Fibroblast of lung (primary cell): ENCODE measurements at regions not wholly inside any gene's neighbourhood (a gene's known extent, or its start where the extent isn't known, plus 50 kb on each side); places are given as distances from the start of the nearest gene placed in this dataset.

ENCODE experiments used
- DNase-seq, 2 donors: peaks; one replicate each; pipeline versions ENCODE4 v3.0.0 to v3.0.0-alpha.2; 2010; ENCODE audit warnings: low read depth in 2 of 2
- H2AFZ ChIP-seq: 2 replicates; pipeline ENCODE4 v1.5.1; 2012; ENCODE audit warnings: low read length, control low read depth, inconsistent platforms
- H3K27ac ChIP-seq: 2 replicates; pipeline ENCODE4 v1.5.1; 2011; ENCODE audit warnings: low read length, control low read depth; ENCODE audit not compliant: insufficient read depth
- H3K27me3 ChIP-seq: 2 replicates; pipeline ENCODE4 v1.5.1; 2011; ENCODE audit warnings: mild to moderate bottlenecking, low read length; ENCODE audit not compliant: control insufficient read depth, insufficient read depth
- H3K36me3 ChIP-seq: 2 replicates; pipeline ENCODE4 v1.5.1; 2011; ENCODE audit warnings: low read length; ENCODE audit not compliant: control insufficient read depth, insufficient read depth
- H3K4me1 ChIP-seq: 2 replicates; pipeline ENCODE4 v1.5.1; 2011; ENCODE audit warnings: low read length; ENCODE audit not compliant: control insufficient read depth, insufficient read depth; ENCODE audit errors: extremely low read depth
- H3K4me2 ChIP-seq: 2 replicates; pipeline ENCODE4 v1.5.1; 2011; ENCODE audit warnings: low read length, control low read depth; ENCODE audit not compliant: insufficient read depth; ENCODE audit errors: extremely low read depth
- H3K4me3 ChIP-seq, 4 experiments: fragments of 200-600 bp in 1 of 4; sonication (generic) in 1 of 4; replicated peaks in 1 of 4; 2 replicates each; pipeline ENCODE4 v1.5.1; 2011 to 2016; ENCODE audit warnings: low read length in 4 of 4, low read depth in 3 of 4, mild to moderate bottlenecking in 3 of 4, control low read depth in 2 of 4, inconsistent platforms in 1 of 4, mixed read lengths in 1 of 4; ENCODE audit not compliant: insufficient read depth in 1 of 4; ENCODE audit errors: control extremely low read depth in 1 of 4
- H3K79me2 ChIP-seq: 2 replicates; pipeline ENCODE4 v1.5.1; 2012; ENCODE audit warnings: mild to moderate bottlenecking, low read length, inconsistent platforms; ENCODE audit not compliant: control insufficient read depth, insufficient read depth
- H3K9ac ChIP-seq: 2 replicates; pipeline ENCODE4 v1.5.1; 2011; ENCODE audit warnings: mild to moderate bottlenecking, low read length, control low read depth; ENCODE audit not compliant: insufficient read depth
- H3K9me3 ChIP-seq: 2 replicates; pipeline ENCODE4 v1.5.1; 2012; ENCODE audit warnings: low read depth, low read length; ENCODE audit not compliant: control insufficient read depth, insufficient read depth
- H4K20me1 ChIP-seq: 2 replicates; pipeline ENCODE4 v1.5.1; 2011; ENCODE audit warnings: low read length; ENCODE audit not compliant: control insufficient read depth, insufficient read depth; ENCODE audit errors: extremely low read depth
- CTCF ChIP-seq, 2 donors: IDR thresholded peaks in 1 of 2; conservative IDR thresholded peaks in 1 of 2; 1 replicate in 1 of 2; 2 replicates in 1 of 2; pipeline ENCODE4 v1.5.1; 2011 to 2012; ENCODE audit warnings: low read length in 2 of 2, control low read depth in 1 of 2, inconsistent platforms in 1 of 2, low read depth in 1 of 2, mild to moderate bottlenecking in 1 of 2
- EZH2 ChIP-seq: IDR thresholded peaks from 2 replicates; pipeline ENCODE4 v1.5.1; 2012; ENCODE audit warnings: low read length, control low read depth, mild to moderate bottlenecking; ENCODE audit errors: missing control alignments

DNA sequence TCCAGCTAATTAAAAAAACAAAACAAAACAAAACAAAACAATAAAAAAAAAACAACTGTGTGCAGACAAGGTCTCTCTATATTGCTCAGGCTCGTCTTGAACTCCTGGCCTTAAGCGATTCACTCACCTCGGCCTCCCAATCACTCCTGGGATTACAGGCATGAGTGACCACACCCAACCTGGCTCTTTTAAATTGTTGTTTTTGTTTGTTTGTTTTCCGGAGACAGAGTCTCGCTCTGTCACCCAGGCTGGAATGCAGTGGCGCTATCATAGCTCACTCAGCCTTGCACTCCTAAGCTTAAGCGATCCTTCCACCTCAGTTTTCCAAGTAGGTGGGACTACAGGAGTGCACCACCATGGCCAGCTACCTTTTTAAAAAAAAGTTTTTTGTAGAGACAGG lies 201.6 kb downstream of the EN1 start:
- no peak overlapping the region for H3K9ac ChIP-seq
- no peaks in the 10 kb centered on the region for H3K79me2 ChIP-seq
- no peaks in the 10 kb centered on the region for H3K9me3 ChIP-seq
- no peaks in the 10 kb centered on the region for H4K20me1 ChIP-seq
- H2AFZ ChIP-seq = no peak overlapping the region
- no peaks in the 10 kb centered on the region for H3K36me3 ChIP-seq
- H3K27me3 ChIP-seq = no peaks in the 10 kb centered on the region
- no peaks in the 10 kb centered on the region for H3K4me1 ChIP-seq
- no peak overlapping the region for H3K27ac ChIP-seq
- no peak overlapping the region for H3K4me3 ChIP-seq
- no peak overlapping the region for H3K4me2 ChIP-seq
- TF ChIP-seq CTCF (conservative IDR thresholded peaks at IDR 0.05 in 1 of 2, IDR thresholded peaks at IDR 0.05 in 1 of 2; ENCODE audit: low read depth in 1 of 2, low read length in 2 of 2) (no peak), EZH2 (no peak)
- DNase-seq = no peak

GRCh38 chr2:118644190-118644589 lies 203.3 kb downstream of the EN1 start:
- Histone ChIP-seq H3K27me3 (no peaks in the 10 kb centered on the region), H2AFZ (no peak overlapping the region), H3K4me3 (no peak overlapping the region), H3K36me3 (no peaks in the 10 kb centered on the region), H3K9ac (no peak overlapping the region), H3K79me2 (no peaks in the 10 kb centered on the region), H3K4me1 (no peaks in the 10 kb centered on the region), H3K4me2 (no peak overlapping the region), H3K27ac (no peak overlapping the region), H3K9me3 (no peaks in the 10 kb centered on the region), H4K20me1 (no peaks in the 10 kb centered on the region)
- no peak for TF ChIP-seq CTCF (conservative IDR thresholded peaks at IDR 0.05 in 1 of 2, IDR thresholded peaks at IDR 0.05 in 1 of 2; ENCODE audit: low read depth in 1 of 2, low read length in 2 of 2)
- no peak for TF ChIP-seq EZH2
- no peak for DNase-seq

DNA sequence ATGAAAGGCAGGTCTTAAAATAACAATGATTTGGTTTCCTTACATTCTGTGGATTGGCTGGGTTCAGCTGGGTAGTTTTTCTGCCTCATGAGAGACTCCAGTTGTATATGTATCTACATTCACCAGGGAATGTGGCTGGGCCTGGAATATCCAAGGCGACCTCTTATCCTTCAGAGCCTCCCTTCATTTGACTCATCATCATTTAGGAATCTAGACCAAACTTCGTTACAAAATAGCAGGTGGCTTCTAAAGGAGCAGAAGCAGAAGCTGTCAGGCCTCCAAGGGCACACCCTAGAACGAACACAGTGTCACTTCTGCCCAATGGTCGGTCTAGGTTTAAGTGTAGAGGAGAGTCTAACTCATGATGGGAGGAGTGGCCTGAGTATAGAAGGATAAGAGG lies 204.2 kb downstream of the EN1 start:
- Histone ChIP-seq H4K20me1 (no peaks in the 10 kb centered on the region), H3K79me2 (no peaks in the 10 kb centered on the region), H3K4me1 (no peaks in the 10 kb centered on the region), H3K9ac (no peak overlapping the region), H2AFZ (no peak overlapping the region), H3K27ac (no peak overlapping the region), H3K27me3 (no peaks in the 10 kb centered on the region), H3K36me3 (no peaks in the 10 kb centered on the region), H3K4me2 (no peak overlapping the region), H3K9me3 (no peaks in the 10 kb centered on the region), H3K4me3 (no peak overlapping the region)
- TF ChIP-seq EZH2 (no peak), CTCF (conservative IDR thresholded peaks at IDR 0.05 in 1 of 2, IDR thresholded peaks at IDR 0.05 in 1 of 2; ENCODE audit: low read depth in 1 of 2, low read length in 2 of 2) (no peak)
- DNase-seq = peak in 1 of 2 donors; percentile 60
